ENCODE measurements at regions not wholly inside any gene's neighbourhood (a gene's known extent, or its start where the extent isn't known, plus 50 kb on each side); places are given as distances from the start of the nearest gene placed in this dataset.

DNA sequence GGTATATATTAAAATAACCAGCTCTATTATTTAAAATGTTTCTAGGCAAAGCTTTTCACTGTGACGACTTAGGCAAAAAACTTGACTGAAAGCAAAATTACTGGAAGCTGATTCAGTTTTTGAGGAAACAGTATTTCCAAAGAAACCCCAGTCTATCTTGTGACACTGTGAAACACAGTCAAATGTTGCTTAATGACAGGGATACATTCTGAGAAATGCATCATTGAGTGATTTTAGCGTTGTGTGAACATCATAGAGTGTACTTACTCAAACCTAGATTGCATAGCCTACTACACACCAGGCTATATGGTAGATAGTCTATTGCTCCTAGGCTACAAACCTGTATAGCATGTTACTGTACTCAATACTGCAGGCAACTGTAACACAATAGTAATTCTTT, 116.9 kb upstream of the KCNK1 start:
- Histone ChIP-seq H3K4me1 (no peaks in the 10 kb centered on the region), H3K4me3 (no peak overlapping the region), H3K27me3 (peaks cover 0 to 7% (median 0%) of the 10 kb centered on the region in 9 donors), H3K9me3 (no peaks in the 10 kb centered on the region), H3K27ac (no peak overlapping the region), H3K36me3 (no peaks in the 10 kb centered on the region)
- WGBS, 4 donors, result 75 to 85% (median 79%) methylated on average over 2 of the region's 2 CpGs
- ATAC-seq (no peak), DNase-seq (no peak)
- intact Hi-C loops (cut with DNase I), result no loop called here
- no peak for TF ChIP-seq POLR2A (IDR thresholded peaks at IDR 0.05)
- TF ChIP-seq, protein P1, sequence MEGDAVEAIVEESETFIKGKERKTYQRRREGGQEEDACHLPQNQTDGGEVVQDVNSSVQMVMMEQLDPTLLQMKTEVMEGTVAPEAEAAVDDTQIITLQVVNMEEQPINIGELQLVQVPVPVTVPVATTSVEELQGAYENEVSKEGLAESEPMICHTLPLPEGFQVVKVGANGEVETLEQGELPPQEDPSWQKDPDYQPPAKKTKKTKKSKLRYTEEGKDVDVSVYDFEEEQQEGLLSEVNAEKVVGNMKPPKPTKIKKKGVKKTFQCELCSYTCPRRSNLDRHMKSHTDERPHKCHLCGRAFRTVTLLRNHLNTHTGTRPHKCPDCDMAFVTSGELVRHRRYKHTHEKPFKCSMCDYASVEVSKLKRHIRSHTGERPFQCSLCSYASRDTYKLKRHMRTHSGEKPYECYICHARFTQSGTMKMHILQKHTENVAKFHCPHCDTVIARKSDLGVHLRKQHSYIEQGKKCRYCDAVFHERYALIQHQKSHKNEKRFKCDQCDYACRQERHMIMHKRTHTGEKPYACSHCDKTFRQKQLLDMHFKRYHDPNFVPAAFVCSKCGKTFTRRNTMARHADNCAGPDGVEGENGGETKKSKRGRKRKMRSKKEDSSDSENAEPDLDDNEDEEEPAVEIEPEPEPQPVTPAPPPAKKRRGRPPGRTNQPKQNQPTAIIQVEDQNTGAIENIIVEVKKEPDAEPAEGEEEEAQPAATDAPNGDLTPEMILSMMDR (IDR thresholded peaks at IDR 0.05), result no peak

DNA sequence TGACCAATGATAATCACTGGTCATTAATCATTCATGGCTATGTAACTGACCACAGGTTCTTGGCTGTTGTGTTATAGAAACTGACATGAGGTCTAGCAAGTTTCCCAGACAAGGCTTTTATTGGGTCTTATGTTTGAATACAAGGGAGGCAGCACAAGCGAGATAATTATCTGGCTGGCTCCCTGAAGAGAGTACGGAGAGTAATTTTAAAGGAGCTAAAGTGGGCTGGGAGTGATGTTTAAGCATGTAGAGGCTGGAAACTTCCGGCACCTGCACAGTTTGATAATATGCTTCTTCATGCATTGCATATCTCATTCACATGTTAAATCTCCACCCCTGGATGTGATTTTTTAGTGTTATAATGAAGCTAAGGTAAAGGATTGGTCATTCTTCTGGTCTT, 116.2 kb upstream of the KCNK1 start:
- no peak for ATAC-seq
- Histone ChIP-seq H3K27ac (no peak overlapping the region), H3K4me1 (no peaks in the 10 kb centered on the region), H3K9me3 (no peaks in the 10 kb centered on the region), H3K27me3 (peaks cover 0 to 7% (median 0%) of the 10 kb centered on the region in 9 donors), H3K4me3 (no peak overlapping the region), H3K36me3 (no peaks in the 10 kb centered on the region)
- WGBS, 4 donors, result 79 to 82% (median 81%) methylated on average over 3 of the region's 3 CpGs
- no peak for DNase-seq
- TF ChIP-seq, protein P1 (IDR thresholded peaks at IDR 0.05), result no peak
- no peak for TF ChIP-seq POLR2A (IDR thresholded peaks at IDR 0.05)
- intact Hi-C loops (cut with DNase I), result no loop called here

DNA sequence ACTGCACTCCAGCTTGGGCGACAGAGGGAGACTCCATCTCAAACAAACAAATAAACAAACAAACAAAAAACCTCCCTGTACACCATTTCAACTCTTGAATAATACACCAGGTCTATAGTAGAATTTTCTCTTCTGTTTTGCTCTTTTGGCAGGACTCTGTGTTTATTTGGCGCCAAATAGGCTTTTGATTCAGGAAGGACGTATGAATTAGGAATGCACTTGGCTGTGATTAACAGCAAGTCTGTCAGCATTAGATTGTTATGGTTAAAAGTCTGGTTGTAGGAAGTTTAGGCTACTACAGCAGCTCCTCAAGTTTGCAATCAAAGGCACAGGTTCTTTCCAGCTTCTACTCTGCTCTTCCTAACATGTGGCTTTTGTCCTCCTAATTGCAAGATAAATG, 113.8 kb upstream of the KCNK1 start:
- TF ChIP-seq, protein P1 (IDR thresholded peaks at IDR 0.05), result no peak
- no peak for TF ChIP-seq POLR2A (IDR thresholded peaks at IDR 0.05)
- no peak for ATAC-seq
- 65 to 72% (median 67%) methylated on average over 3 of the region's 3 CpGs for WGBS, 4 donors
- Histone ChIP-seq H3K4me1 (no peaks in the 10 kb centered on the region), H3K27ac (no peak overlapping the region), H3K9me3 (peaks cover 0 to 5% (median 0%) of the 10 kb centered on the region in 12 donors), H3K36me3 (no peaks in the 10 kb centered on the region), H3K4me3 (no peak overlapping the region), H3K27me3 (peaks cover 0 to 3% (median 0%) of the 10 kb centered on the region in 9 donors)
- no peak for DNase-seq
- intact Hi-C loops (cut with DNase I), result no loop called here

DNA sequence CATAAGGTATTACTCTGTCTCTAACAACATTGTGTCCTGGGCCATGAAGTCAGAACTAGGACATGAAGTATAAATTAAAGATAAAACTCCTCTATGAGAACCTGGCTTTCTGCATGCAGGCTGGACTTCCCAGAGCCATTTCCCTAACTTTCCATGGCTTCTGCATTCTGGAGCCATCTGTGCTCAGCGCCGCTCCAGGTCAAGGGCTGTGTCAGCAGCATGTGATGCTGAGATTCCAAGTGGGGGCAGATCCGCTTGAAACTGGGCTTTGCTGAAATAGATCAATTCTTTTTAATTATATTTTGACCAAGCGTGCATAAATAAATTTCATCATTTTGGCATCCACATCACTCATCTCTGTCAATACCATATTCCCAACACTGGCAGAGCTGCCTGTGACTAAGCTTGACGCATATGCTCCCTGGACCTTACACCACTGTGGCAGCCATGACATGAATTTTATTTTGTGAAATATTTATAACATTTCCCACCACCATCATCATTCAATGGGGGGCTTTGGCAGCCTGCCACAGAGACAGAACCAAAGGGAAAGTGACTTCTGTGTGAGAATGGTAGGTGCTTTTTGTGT, 110.4 kb upstream of the KCNK1 start:
- H3K4me3 ChIP-seq, result no peak overlapping the region
- H3K27me3 ChIP-seq, result peaks cover 0 to 3% (median 0%) of the 10 kb centered on the region in 9 donors
- DNase-seq (no peak), ATAC-seq (no peak)
- no peak overlapping the region for H3K27ac ChIP-seq
- WGBS, 4 donors, result 80 to 87% (median 87%) methylated on average over 5 of the region's 5 CpGs
- H3K4me1 ChIP-seq, result no peaks in the 10 kb centered on the region
- intact Hi-C loops (cut with DNase I), result no loop called here
- peaks cover 0 to 16% (median 0%) of the 10 kb centered on the region in 12 donors for H3K9me3 ChIP-seq
- H3K36me3 ChIP-seq, result no peaks in the 10 kb centered on the region
- TF ChIP-seq, protein P1 (IDR thresholded peaks at IDR 0.05), result no peak
- no peak for TF ChIP-seq POLR2A (IDR thresholded peaks at IDR 0.05)

Data from heart left ventricle (tissue), 16 donors.